Testis (tissue), 2 donors: ENCODE measurements at regions not wholly inside any gene's neighbourhood (a gene's known extent, or its start where the extent isn't known, plus 50 kb on each side); places are given as distances from the start of the nearest gene placed in this dataset.
A peak's percentile ranks its signal among the peaks of the same experiment; 100 is the strongest.

ENCODE experiments used
- DNase-seq: peaks from one replicate; pipeline ENCODE4 v3.0.0-alpha.2; 2019
- H3K27ac ChIP-seq, 2 donors: fragments of 200-600 bp; sonication (generic); one replicate each; pipeline ENCODE4 v1.5.1; 2019
- H3K27me3 ChIP-seq: fragments of 200-600 bp; sonication (generic); one replicate; pipeline ENCODE4 v1.5.1; 2019
- H3K36me3 ChIP-seq: fragments of 200-600 bp; sonication (generic); one replicate; pipeline ENCODE4 v1.5.1; 2017; ENCODE audit warnings: low read depth; ENCODE audit errors: missing control alignments
- H3K4me1 ChIP-seq: fragments of 200-600 bp; sonication (generic); one replicate; pipeline ENCODE4 v1.5.1; 2019
- H3K4me3 ChIP-seq, 2 donors: fragments of 200-600 bp; sonication (generic); one replicate each; pipeline ENCODE4 v1.5.1; 2017 to 2019
- H3K9me3 ChIP-seq: fragments of 200-600 bp; sonication (generic); one replicate; pipeline ENCODE4 v1.5.1; 2017
- POLR2A ChIP-seq: fragments of 450-650 bp; IDR thresholded peaks from one replicate; pipeline ENCODE4 v1.6.1; 2017; ENCODE audit warnings: antibody characterized with exemption, mild to moderate bottlenecking, moderate library complexity
- WGBS, 2 donors: methylation state at CpG; one replicate each; pipeline ENCODE4 v1.1.5; 2018; 5-methylcytosine and 5-hydroxymethylcytosine counted together
- intact Hi-C: fragments of 100-400 bp; cut with DNase I; formaldehyde crosslinking; loops from one replicate; pipeline ENCODE4 v1.15.1; 2023; ENCODE audit warnings: low total_unique reads
- TF ChIP-seq, protein P1 (sequence below), 3 experiments: fragments of 450-650 bp in 2 of 3; fragments of 200-600 bp in 1 of 3; sonication (generic) in 1 of 3; IDR thresholded peaks; one replicate each; pipeline ENCODE4 v1.5.1; 2016 to 2019; ENCODE audit warnings: antibody characterized with exemption in 3 of 3, mild to moderate bottlenecking in 2 of 3, moderate library complexity in 1 of 3

DNA sequence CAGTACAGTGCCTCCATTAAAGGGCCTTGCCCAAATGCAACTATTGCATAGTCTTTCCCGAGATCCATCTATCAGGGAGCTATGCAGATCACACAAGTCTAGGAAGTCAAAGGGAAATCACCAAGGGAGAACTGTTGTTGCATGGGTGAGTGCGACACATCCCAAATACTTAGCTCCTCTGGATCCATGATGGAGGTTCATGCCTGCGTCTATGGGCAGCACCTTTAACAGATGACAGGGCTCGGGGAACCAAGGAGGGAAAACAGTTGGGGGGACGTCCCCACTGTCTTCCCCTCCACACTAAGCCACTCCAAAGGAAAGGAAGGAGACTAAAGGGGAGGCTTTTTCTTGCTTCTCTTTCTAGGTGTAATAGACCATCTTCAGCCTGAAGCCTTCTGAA lies 552.8 kb upstream of the PKDCC start:
- Histone ChIP-seq H3K27ac (no peak overlapping the region), H3K9me3 (no peaks in the 10 kb centered on the region), H3K4me3 (no peak overlapping the region), H3K4me1 (no peaks in the 10 kb centered on the region), H3K27me3 (no peaks in the 10 kb centered on the region), H3K36me3 (no peaks in the 10 kb centered on the region)
- intact Hi-C loops = no loop called here
- WGBS, 2 donors = 62 to 78% methylated on average over 5 of the region's 5 CpGs
- DNase-seq = no peak
- TF ChIP-seq, protein P1, sequence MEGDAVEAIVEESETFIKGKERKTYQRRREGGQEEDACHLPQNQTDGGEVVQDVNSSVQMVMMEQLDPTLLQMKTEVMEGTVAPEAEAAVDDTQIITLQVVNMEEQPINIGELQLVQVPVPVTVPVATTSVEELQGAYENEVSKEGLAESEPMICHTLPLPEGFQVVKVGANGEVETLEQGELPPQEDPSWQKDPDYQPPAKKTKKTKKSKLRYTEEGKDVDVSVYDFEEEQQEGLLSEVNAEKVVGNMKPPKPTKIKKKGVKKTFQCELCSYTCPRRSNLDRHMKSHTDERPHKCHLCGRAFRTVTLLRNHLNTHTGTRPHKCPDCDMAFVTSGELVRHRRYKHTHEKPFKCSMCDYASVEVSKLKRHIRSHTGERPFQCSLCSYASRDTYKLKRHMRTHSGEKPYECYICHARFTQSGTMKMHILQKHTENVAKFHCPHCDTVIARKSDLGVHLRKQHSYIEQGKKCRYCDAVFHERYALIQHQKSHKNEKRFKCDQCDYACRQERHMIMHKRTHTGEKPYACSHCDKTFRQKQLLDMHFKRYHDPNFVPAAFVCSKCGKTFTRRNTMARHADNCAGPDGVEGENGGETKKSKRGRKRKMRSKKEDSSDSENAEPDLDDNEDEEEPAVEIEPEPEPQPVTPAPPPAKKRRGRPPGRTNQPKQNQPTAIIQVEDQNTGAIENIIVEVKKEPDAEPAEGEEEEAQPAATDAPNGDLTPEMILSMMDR (IDR thresholded peaks at IDR 0.05) = no peak
- TF ChIP-seq POLR2A = no peak

DNA sequence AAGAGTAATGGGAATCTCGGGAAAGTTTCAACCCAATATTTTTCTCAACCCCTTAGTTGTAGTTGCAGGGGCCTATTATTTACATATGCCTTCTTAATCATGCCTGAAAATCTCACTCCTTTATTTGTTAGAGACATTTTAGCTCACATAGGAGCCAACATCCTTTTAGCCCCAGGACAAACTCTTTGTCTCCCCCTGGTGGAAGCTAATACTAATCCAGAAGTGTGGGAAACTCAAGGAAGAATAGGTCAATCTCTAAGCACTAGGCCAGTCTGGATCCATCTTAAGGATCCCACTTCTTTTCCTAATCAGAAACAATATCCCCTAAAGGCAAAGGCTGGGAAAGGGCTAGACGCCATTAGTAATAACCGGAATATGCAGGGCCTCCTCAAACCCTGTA lies 550.9 kb upstream of the PKDCC start:
- no peaks in the 10 kb centered on the region for H3K9me3 ChIP-seq

DNA sequence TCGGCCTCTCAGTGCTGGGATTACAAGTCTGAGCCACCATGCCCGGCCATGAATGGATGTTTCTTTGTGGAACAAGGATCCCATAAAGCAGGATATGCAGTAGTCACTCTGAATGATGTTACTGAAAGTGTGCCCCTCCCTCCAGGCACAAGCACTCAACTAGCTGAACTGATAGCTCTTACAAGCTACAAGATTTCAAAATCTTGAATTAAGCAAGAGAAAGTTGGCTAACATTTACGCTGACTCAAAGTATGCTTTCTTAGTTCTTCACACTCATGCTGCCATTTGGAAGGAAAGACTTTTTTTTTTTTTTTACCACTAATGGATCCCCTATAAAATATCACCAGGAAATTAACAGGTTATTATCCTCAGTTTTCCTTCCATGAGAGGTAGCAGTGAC lies 549.0 kb upstream of the PKDCC start:
- Histone ChIP-seq H3K27me3 (no peaks in the 10 kb centered on the region), H3K4me3 (no peak overlapping the region), H3K4me1 (no peaks in the 10 kb centered on the region), H3K9me3 (no peaks in the 10 kb centered on the region), H3K36me3 (no peaks in the 10 kb centered on the region), H3K27ac (no peak overlapping the region)
- no peak for DNase-seq
- WGBS, 2 donors = 92 to 97% methylated on average over 3 of the region's 3 CpGs
- TF ChIP-seq, protein P1 (IDR thresholded peaks at IDR 0.05) = no peak
- TF ChIP-seq POLR2A = no peak
- intact Hi-C loops = no loop called here

More for the DNA sequence above, 550.9 kb upstream of the PKDCC start:
- no peaks in the 10 kb centered on the region for H3K36me3 ChIP-seq
- TF ChIP-seq, protein P1 (IDR thresholded peaks at IDR 0.05) = peak in 2 of 3 experiments; percentile 6 to 33
- no peak for TF ChIP-seq POLR2A
- 93 to 96% methylated on average over 3 of the region's 3 CpGs for WGBS, 2 donors
- DNase-seq = no peak
- intact Hi-C loops = no loop called here
- H3K27me3 ChIP-seq = no peaks in the 10 kb centered on the region
- H3K27ac ChIP-seq = no peak overlapping the region
- H3K4me3 ChIP-seq = no peak overlapping the region
- no peaks in the 10 kb centered on the region for H3K4me1 ChIP-seq

DNA sequence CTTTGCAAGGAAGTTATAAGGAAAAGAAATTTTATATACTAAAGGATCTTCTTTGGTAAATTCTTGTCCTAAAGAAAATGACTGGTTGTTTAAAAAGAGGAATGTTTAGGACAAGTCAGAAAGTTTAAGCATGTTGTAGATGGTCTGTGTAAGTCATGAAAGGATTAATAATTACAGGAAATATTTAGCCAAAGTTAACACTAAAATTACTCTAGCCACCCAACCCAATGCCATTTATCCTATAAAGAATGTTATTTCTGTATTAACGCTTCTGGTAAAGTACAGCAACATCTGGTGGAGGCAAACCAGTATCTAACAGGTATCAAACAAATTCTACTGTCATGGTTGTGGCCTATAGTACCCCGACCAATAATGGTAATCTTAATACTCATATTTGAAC lies 546.9 kb upstream of the PKDCC start:
- intact Hi-C loops = no loop called here
- Histone ChIP-seq H3K4me1 (no peaks in the 10 kb centered on the region), H3K27ac (no peak overlapping the region), H3K27me3 (no peaks in the 10 kb centered on the region), H3K4me3 (no peak overlapping the region), H3K36me3 (no peaks in the 10 kb centered on the region), H3K9me3 (no peaks in the 10 kb centered on the region)
- TF ChIP-seq, protein P1 (IDR thresholded peaks at IDR 0.05) = no peak
- no peak for TF ChIP-seq POLR2A
- no peak for DNase-seq
- WGBS, 2 donors = 81 to 86% methylated on average over 2 of the region's 2 CpGs

DNA sequence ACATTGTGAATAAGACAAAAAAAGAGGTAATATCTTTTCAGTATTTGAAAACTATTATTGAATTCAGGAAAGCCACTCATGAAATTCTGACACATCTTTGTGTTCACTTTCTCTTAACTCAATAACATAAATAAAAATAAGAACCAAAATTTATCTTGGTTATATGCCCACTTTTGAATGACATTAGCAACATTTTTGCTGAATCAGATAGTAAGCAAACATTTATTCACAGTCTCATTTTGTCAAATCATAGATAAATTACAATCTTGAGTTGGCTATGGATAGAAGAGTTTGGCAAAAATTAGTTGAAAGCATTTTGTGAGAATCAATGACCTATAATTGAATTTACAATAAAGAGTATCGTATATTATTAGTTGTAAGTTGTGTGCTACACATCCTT lies 545.1 kb upstream of the PKDCC start:
- intact Hi-C loops = no loop called here
- TF ChIP-seq, protein P1 (IDR thresholded peaks at IDR 0.05) = no peak
- TF ChIP-seq POLR2A = no peak
- Histone ChIP-seq H3K4me3 (no peak overlapping the region), H3K36me3 (no peaks in the 10 kb centered on the region), H3K27ac (no peak overlapping the region), H3K9me3 (no peaks in the 10 kb centered on the region), H3K4me1 (no peaks in the 10 kb centered on the region), H3K27me3 (no peaks in the 10 kb centered on the region)
- no peak for DNase-seq
- 94 to 96% methylated on average over 1 of the region's 1 CpG for WGBS, 2 donors
